ENCODE measurements at regions not wholly inside any gene's neighbourhood (a gene's known extent, or its start where the extent isn't known, plus 50 kb on each side); places are given as distances from the start of the nearest gene placed in this dataset.
A peak's percentile ranks its signal among the peaks of the same experiment; 100 is the strongest.
"Not testable (repeated sequence)": the region's sequence is repeated elsewhere in the genome, so short reads cannot be mapped to it uniquely, and the experiment has no call there.

DNA sequence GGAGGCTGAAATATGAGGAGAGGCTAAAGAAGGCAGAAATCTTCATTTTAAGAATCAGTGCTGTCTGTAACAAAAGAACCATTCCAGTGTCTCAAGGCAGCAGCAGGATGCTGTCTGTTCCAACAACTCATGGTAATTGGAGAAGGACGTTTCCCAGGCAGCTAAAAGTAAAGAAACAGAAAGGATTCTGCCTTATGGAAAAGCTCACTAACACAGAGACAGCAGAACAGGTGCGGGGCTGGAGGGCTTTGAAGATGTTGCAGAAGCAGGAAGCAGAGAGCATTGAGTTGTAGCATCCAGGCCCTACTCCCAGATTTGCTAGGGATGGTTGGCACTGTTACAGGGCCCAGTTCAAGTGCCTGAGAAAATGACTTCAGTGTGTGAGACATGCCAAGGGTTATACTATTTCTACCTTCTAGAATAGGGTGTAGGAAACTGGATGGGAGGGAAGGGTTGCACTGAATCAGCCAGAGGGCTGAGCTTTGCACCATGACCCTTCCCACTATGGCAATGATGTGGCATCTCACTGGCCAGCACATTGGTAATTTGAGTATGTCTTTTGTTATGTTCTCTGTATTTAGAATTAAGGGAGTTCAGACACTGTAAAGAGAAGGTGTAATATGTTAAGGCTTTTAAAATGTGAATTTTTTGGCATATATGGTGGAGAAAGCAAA, 160.0 kb upstream of the FBXO33 start:
- TF ChIP-seq, protein P1, sequence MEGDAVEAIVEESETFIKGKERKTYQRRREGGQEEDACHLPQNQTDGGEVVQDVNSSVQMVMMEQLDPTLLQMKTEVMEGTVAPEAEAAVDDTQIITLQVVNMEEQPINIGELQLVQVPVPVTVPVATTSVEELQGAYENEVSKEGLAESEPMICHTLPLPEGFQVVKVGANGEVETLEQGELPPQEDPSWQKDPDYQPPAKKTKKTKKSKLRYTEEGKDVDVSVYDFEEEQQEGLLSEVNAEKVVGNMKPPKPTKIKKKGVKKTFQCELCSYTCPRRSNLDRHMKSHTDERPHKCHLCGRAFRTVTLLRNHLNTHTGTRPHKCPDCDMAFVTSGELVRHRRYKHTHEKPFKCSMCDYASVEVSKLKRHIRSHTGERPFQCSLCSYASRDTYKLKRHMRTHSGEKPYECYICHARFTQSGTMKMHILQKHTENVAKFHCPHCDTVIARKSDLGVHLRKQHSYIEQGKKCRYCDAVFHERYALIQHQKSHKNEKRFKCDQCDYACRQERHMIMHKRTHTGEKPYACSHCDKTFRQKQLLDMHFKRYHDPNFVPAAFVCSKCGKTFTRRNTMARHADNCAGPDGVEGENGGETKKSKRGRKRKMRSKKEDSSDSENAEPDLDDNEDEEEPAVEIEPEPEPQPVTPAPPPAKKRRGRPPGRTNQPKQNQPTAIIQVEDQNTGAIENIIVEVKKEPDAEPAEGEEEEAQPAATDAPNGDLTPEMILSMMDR (IDR thresholded peaks at IDR 0.05; ENCODE audit: insufficient read depth, low read depth, low read length, missing control alignments) = no peak
- no peak for DNase-seq (ENCODE audit: low read depth)
- no peak overlapping the region for H3K4me3 ChIP-seq (ENCODE audit: low read depth, low read length)

DNA sequence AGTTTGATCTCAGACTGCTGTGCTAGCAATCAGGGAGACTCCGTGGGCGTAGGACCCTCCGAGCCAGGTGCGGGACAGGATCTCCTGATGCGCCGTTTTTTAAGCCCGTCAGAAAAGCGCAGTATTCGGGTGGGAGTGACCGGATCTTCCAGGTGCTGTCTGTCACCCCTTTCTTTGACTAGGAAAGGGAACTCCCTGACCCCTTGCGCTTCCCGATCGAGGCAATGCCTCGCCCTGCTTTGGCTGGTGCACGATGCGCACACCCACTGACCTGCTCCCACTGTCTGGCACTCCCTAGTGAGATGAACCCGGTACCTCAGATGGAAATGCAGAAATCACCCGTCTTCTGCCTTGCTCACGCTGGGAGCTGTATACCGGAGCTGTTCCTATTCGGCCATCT, 157.6 kb upstream of the FBXO33 start:
- not testable (repeated sequence) for DNase-seq (ENCODE audit: low read depth); H3K4me3 ChIP-seq (ENCODE audit: low read depth, low read length)

- peak; percentile 7 for DNase-seq (ENCODE audit: low read depth)
- no peak overlapping the region for H3K4me3 ChIP-seq (ENCODE audit: low read depth, low read length)
- TF ChIP-seq, protein P1 (IDR thresholded peaks at IDR 0.05; ENCODE audit: insufficient read depth, low read depth, low read length, missing control alignments) = no peak
These were observed 149.9 kb upstream of the FBXO33 start for GRCh38 chr14:39582028-39582654.

DNA sequence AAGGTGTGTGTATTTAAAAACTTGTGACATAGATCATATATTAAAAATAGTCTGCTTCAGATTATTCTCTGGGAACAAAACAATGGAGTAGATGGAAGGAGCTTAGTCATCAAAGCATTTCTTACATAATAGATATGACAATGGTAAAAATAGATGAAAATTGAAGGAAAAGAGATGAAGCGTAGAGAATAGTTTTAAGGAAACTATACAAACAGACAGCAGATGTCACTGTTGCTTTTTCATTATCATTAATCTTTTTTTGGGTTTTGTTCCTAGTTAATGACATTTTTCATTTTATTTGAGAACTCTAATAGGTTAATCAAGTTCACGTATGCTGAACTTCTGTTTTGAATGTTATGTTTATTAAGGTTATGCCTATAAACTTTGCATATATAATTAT, 149.2 kb upstream of the FBXO33 start:
- TF ChIP-seq, protein P1 (IDR thresholded peaks at IDR 0.05; ENCODE audit: insufficient read depth, low read depth, low read length, missing control alignments) = no peak
- peak; percentile 6 for DNase-seq (ENCODE audit: low read depth)
- no peak overlapping the region for H3K4me3 ChIP-seq (ENCODE audit: low read depth, low read length)

GRCh38 chr14:39580696-39581095, 148.5 kb upstream of the FBXO33 start:
- DNase-seq (ENCODE audit: low read depth) = no peak
- no peak overlapping the region for H3K4me3 ChIP-seq (ENCODE audit: low read depth, low read length)
- TF ChIP-seq, protein P1 (IDR thresholded peaks at IDR 0.05; ENCODE audit: insufficient read depth, low read depth, low read length, missing control alignments) = no peak

DNA sequence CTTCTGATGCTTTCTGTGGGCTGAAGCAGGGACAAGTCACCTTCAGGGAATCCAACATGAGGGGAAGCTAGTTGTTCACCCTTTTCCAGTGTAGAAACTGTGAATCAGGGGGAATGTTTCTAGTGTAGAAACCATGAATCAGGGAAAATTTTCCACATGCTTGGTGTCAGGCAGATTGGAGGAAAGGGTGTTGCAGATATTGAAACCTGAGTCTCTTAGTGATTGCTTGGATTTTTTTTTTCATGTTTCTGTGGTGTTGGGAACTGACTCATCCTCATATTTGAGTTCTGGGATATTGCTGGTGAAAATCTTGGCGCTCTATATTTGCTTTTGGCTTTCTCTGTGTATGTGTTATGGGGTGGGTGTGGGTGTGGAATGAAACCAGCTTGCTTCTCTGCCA, 144.5 kb upstream of the FBXO33 start:
- TF ChIP-seq, protein P1 (IDR thresholded peaks at IDR 0.05; ENCODE audit: insufficient read depth, low read depth, low read length, missing control alignments) = no peak
- H3K4me3 ChIP-seq (ENCODE audit: low read depth, low read length) = no peak overlapping the region
- no peak for DNase-seq (ENCODE audit: low read depth)

GRCh38 chr14:39576258-39576657, 144.0 kb upstream of the FBXO33 start:
- H3K4me3 ChIP-seq (ENCODE audit: low read depth, low read length) = no peak overlapping the region
- TF ChIP-seq, protein P1 (IDR thresholded peaks at IDR 0.05; ENCODE audit: insufficient read depth, low read depth, low read length, missing control alignments) = no peak
- DNase-seq (ENCODE audit: low read depth) = no peak

Measured in GM12865 (cell line).